ENCODE measurements at regions not wholly inside any gene's neighbourhood (a gene's known extent, or its start where the extent isn't known, plus 50 kb on each side); places are given as distances from the start of the nearest gene placed in this dataset.

- no peak for DNase-seq (ENCODE audit: low spot score)
Measured at GRCh38 chr22:49659281-49659923, 168.3 kb downstream of the BRD1 start.

- no peak for DNase-seq (ENCODE audit: low spot score)
Measured at GRCh38 chr22:49658902-49659280, 168.8 kb downstream of the BRD1 start.

GRCh38 chr22:49657974-49658590 is 169.6 kb downstream of the BRD1 start:
- DNase-seq (ENCODE audit: low spot score): no peak

GRCh38 chr22:49657275-49657973 is 170.2 kb downstream of the BRD1 start:
- peak; percentile 81 for DNase-seq (ENCODE audit: low spot score)

- peak; percentile 49 for DNase-seq (ENCODE audit: low spot score)
Measured at GRCh38 chr22:49656883-49657274, 170.8 kb downstream of the BRD1 start.

GRCh38 chr22:49656291-49656851 is 171.3 kb downstream of the BRD1 start:
- DNase-seq (ENCODE audit: low spot score): no peak

- no peak for DNase-seq (ENCODE audit: low spot score)
Measured at GRCh38 chr22:49655168-49655812, 172.4 kb downstream of the BRD1 start.

- no peak for DNase-seq (ENCODE audit: low spot score)
Measured at GRCh38 chr22:49650336-49651241, 177.1 kb downstream of the BRD1 start.

- DNase-seq (ENCODE audit: low spot score): no peak
Measured at GRCh38 chr22:49649166-49650068, 178.3 kb downstream of the BRD1 start.

GRCh38 chr22:49648053-49648452 is 179.6 kb downstream of the BRD1 start:
- DNase-seq (ENCODE audit: low spot score): no peak

GRCh38 chr22:49647627-49648026 is 180.0 kb downstream of the BRD1 start:
- DNase-seq (ENCODE audit: low spot score): no peak

- DNase-seq (ENCODE audit: low spot score): no peak
Measured at GRCh38 chr22:49646876-49647275, 180.8 kb downstream of the BRD1 start.

- DNase-seq (ENCODE audit: low spot score): no peak
Measured at GRCh38 chr22:49645791-49646550, 181.7 kb downstream of the BRD1 start.

- no peak for DNase-seq (ENCODE audit: low spot score)
Measured at GRCh38 chr22:49645257-49645656, 182.4 kb downstream of the BRD1 start.

- no peak for DNase-seq (ENCODE audit: low spot score)
Measured at GRCh38 chr22:49643998-49644397, 183.7 kb downstream of the BRD1 start.

- no peak for DNase-seq (ENCODE audit: low spot score)
Measured at GRCh38 chr22:49643466-49643865, 184.2 kb downstream of the BRD1 start.

GRCh38 chr22:49642741-49643140 is 184.9 kb downstream of the BRD1 start:
- DNase-seq (ENCODE audit: low spot score): no peak

- no peak for DNase-seq (ENCODE audit: low spot score)
Measured at GRCh38 chr22:49642331-49642730, 185.3 kb downstream of the BRD1 start.

GRCh38 chr22:49641770-49642313 is 185.8 kb downstream of the BRD1 start:
- DNase-seq (ENCODE audit: low spot score): no peak

All from CD4-positive, alpha-beta T cell treated with Interleukin-2 at 100 ng/mL for 4 hours (primary cell).